ENCODE measurements at regions not wholly inside any gene's neighbourhood (a gene's known extent, or its start where the extent isn't known, plus 50 kb on each side); places are given as distances from the start of the nearest gene placed in this dataset.

GRCh38 chrY:11022734-11023133 lies 1495.1 kb downstream of the TSPY10 start:
- no peak for DNase-seq (ENCODE audit: extremely low spot score, unreplicated experiment)
- no peaks in the 10 kb centered on the region for H3K36me3 Mint-ChIP-seq (ENCODE audit: unreplicated experiment)
- no peaks in the 10 kb centered on the region for H3K4me1 Mint-ChIP-seq (ENCODE audit: unreplicated experiment)
- no peak overlapping the region for H3K27ac Mint-ChIP-seq (ENCODE audit: unreplicated experiment)
- no peak overlapping the region for H3K4me3 Mint-ChIP-seq (ENCODE audit: unreplicated experiment)
- peaks cover 5% of the 10 kb centered on the region for H3K9me3 Mint-ChIP-seq (ENCODE audit: unreplicated experiment)
- no peak for TF ChIP-seq CTCF (IDR thresholded peaks at IDR 0.05)
- H3K27me3 Mint-ChIP-seq (ENCODE audit: unreplicated experiment): no peaks in the 10 kb centered on the region

GRCh38 chrY:11044234-11044883 lies 1516.7 kb downstream of the TSPY10 start:
- H3K27me3 Mint-ChIP-seq (ENCODE audit: unreplicated experiment): no peaks in the 10 kb centered on the region
- no peaks in the 10 kb centered on the region for H3K4me1 Mint-ChIP-seq (ENCODE audit: unreplicated experiment)
- H3K27ac Mint-ChIP-seq (ENCODE audit: unreplicated experiment): no peak overlapping the region
- no peak for DNase-seq (ENCODE audit: extremely low spot score, unreplicated experiment)
- no peak for TF ChIP-seq CTCF (IDR thresholded peaks at IDR 0.05)
- no peak overlapping the region for H3K4me3 Mint-ChIP-seq (ENCODE audit: unreplicated experiment)
- H3K9me3 Mint-ChIP-seq (ENCODE audit: unreplicated experiment): no peaks in the 10 kb centered on the region
- H3K36me3 Mint-ChIP-seq (ENCODE audit: unreplicated experiment): no peaks in the 10 kb centered on the region

GRCh38 chrY:11063486-11063885 lies 1535.8 kb downstream of the TSPY10 start:
- no peak overlapping the region for H3K4me3 Mint-ChIP-seq (ENCODE audit: unreplicated experiment)
- no peaks in the 10 kb centered on the region for H3K4me1 Mint-ChIP-seq (ENCODE audit: unreplicated experiment)
- no peaks in the 10 kb centered on the region for H3K36me3 Mint-ChIP-seq (ENCODE audit: unreplicated experiment)
- H3K9me3 Mint-ChIP-seq (ENCODE audit: unreplicated experiment): no peaks in the 10 kb centered on the region
- no peak for DNase-seq (ENCODE audit: extremely low spot score, unreplicated experiment)
- H3K27me3 Mint-ChIP-seq (ENCODE audit: unreplicated experiment): no peaks in the 10 kb centered on the region
- H3K27ac Mint-ChIP-seq (ENCODE audit: unreplicated experiment): no peak overlapping the region
- TF ChIP-seq CTCF (IDR thresholded peaks at IDR 0.05): no peak

GRCh38 chrY:11063960-11064359 lies 1536.3 kb downstream of the TSPY10 start:
- Mint-ChIP-seq H3K27me3 (ENCODE audit: unreplicated experiment) (no peaks in the 10 kb centered on the region), H3K36me3 (ENCODE audit: unreplicated experiment) (no peaks in the 10 kb centered on the region), H3K27ac (ENCODE audit: unreplicated experiment) (no peak overlapping the region), H3K4me1 (ENCODE audit: unreplicated experiment) (no peaks in the 10 kb centered on the region), H3K4me3 (ENCODE audit: unreplicated experiment) (no peak overlapping the region), H3K9me3 (ENCODE audit: unreplicated experiment) (no peaks in the 10 kb centered on the region)
- TF ChIP-seq CTCF (IDR thresholded peaks at IDR 0.05): no peak
- no peak for DNase-seq (ENCODE audit: extremely low spot score, unreplicated experiment)

GRCh38 chrY:11064376-11064775 lies 1536.7 kb downstream of the TSPY10 start:
- Mint-ChIP-seq H3K9me3 (ENCODE audit: unreplicated experiment) (no peaks in the 10 kb centered on the region), H3K27me3 (ENCODE audit: unreplicated experiment) (no peaks in the 10 kb centered on the region), H3K27ac (ENCODE audit: unreplicated experiment) (no peak overlapping the region), H3K4me1 (ENCODE audit: unreplicated experiment) (no peaks in the 10 kb centered on the region), H3K4me3 (ENCODE audit: unreplicated experiment) (no peak overlapping the region), H3K36me3 (ENCODE audit: unreplicated experiment) (no peaks in the 10 kb centered on the region)
- DNase-seq (ENCODE audit: extremely low spot score, unreplicated experiment): no peak
- TF ChIP-seq CTCF (IDR thresholded peaks at IDR 0.05): no peak
